HPDE6-E6E7 (cell line): ENCODE measurements at regions not wholly inside any gene's neighbourhood (a gene's known extent, or its start where the extent isn't known, plus 50 kb on each side); places are given as distances from the start of the nearest gene placed in this dataset.

Source experiments
- DNase-seq: peaks from one replicate; pipeline ENCODE4 v3.0.0; 2011; ENCODE audit warnings: missing footprints; ENCODE audit errors: extremely low spot score

DNA sequence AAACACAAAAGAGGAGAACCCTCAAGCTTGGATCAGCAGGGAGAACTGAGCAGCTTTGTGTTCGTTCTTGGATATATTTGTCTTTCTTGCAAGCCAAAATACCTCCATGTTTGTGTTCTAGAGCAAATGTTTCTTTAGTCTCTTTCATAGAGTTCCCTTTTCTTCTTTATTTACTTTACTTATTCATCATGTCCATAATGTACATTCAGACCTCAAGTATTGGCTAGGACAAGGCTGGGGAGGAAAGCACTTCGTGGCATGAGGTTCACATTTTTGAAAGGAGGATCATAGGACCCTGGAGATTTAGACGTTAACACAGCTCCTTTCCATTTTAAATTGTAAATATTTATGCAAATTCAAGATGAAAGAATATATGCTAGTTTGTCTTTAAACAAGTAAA, 590.2 kb upstream of the MEF2C start:
- DNase-seq = no peak

GRCh38 chr5:89471541-89471940, 588.6 kb upstream of the MEF2C start:
- DNase-seq = no peak

DNA sequence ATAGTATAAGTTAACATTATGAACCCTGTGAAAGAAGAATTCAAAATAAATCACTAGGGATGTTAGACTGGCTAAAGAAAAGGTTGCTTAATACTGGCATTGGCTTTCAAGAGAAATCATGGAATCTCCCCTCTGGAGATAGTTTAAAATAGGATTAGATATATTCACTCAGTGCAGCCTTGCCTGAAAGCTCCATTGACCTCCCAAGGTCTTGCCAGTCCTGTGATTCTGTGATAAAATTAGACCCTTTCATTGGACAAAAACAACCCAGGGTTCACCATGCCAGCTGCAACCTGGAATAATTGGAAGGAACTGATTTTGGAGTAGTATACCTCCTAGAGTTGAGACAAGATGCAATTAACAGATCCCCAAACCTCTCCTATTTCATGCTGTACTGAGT, 588.1 kb upstream of the MEF2C start:
- no peak for DNase-seq

GRCh38 chr5:89470658-89471057, 587.7 kb upstream of the MEF2C start:
- DNase-seq = no peak

DNA sequence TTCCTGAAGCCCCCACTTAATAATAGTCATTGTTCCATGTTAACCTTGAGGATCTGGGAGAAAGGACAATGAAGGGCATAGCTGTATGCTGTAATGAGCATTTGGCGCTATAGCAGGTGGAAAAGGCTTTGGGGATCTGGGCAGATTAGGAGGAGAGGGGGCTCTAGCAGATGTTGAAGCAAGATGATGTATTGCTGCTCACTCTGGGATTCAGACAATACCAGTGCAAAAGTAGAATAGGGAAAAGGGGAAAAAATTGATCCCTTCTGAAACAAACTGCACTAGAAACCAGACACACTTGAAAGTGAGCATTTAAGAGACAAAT, 575.3 kb upstream of the MEF2C start:
- no peak for DNase-seq

- peak; percentile 16 for DNase-seq
Measured at GRCh38 chr5:89457411-89458331, 574.7 kb upstream of the MEF2C start.

DNA sequence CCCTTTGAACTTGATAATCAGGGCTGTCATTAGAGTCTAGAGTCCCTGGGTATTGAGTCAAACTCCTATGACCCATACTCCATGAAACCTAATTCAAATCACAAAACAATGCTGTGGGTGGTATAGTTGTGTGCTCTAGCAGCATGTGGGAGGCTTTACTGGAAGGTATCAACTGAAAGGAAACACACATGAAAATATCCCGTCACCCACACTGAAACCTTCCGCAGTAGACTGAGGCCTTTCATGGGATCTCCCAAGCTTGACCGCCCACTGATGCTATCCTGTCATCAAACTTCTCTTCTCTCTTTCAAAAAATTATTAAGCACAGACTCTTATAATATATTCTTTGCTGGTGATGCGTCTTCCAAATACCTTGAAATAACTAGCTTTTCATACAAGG, 569.1 kb upstream of the MEF2C start:
- DNase-seq = no peak

DNA sequence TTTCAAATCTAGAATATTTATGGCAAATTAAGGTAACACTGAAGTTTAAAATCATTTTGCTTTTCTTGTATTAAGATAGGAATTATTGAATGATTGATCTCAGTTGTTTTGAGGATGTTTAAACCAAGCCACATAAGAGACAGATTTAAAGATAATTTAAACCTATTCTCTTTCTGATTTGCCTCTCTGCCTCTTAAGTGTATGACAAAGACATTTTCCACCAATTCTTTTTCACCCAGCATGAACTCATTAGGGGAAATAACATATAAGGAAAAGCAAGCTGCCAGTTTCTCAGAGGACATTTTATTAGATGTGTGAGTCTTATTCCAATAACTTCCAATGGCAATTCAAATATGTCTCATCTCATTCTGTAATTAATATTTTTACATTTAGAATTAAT, 568.3 kb upstream of the MEF2C start:
- DNase-seq = no peak

DNA sequence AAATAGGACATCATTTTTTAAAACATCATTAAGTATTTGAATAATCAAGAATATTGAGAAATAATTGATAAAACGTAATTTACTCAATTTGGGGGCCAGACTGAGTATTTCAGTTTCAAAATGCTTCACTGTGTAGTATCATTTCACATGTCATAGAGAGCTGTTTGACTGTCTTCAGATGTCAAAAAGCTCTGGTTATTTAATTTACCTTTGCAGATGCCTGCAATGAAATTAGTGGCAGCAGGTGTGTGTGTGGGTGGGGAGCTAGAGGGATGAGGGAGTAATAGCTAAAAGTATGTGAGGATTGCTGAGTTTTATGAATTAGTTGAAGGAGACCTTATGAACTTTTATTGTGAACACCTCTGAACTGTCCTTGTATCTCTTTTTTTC, 567.2 kb upstream of the MEF2C start:
- DNase-seq = no peak

- no peak for DNase-seq
Measured at GRCh38 chr5:89449392-89450148, 566.6 kb upstream of the MEF2C start.

DNA sequence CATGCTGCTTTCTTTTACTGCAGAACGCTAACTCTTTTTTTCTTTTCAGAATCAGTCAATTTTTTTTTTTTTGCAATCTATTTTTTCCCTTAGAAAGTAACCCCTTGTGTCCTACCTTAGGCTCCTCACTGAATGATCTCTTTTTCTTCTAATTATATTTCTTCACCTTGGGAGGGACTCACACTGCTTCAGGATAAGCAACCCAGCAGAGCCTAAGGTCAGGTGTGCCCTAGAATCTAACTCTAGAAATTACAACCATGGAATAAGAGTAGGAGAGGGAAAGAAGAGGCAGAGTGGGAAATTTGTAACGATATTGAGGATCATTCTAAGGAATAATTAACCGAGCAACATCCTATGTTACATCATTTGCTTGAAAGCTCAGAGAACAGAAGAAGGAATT, 564.0 kb upstream of the MEF2C start:
- DNase-seq = no peak

DNA sequence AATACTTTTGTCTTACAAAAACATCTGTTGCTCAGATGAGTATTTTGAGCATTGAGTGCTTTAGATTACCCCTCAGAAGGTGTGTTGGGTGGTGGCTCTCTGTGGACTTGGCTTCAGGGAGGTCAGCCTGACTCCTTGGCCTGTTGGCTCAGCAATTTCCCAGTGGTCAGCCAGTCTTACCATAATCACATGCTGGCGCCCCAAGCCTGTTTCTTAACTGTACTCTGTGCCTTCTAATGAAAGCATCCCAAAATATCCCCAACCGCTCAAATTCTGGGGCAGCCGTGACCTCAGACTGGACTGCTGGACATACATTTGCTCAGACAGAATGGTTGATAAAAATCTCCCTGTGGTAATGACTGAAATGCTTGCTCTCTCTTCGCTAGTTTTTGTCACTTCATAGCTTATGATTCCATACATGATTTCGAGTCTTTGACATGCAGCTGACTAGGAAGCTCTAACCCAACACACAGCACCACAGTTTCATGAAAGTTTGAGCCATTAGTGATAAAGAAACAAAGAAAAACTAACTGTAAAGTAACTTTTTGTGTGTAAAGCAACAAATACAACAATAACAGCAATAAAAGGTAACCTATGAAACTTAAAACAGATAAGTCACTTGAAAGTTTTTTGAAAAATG, 562.2 kb upstream of the MEF2C start:
- no peak for DNase-seq

DNA sequence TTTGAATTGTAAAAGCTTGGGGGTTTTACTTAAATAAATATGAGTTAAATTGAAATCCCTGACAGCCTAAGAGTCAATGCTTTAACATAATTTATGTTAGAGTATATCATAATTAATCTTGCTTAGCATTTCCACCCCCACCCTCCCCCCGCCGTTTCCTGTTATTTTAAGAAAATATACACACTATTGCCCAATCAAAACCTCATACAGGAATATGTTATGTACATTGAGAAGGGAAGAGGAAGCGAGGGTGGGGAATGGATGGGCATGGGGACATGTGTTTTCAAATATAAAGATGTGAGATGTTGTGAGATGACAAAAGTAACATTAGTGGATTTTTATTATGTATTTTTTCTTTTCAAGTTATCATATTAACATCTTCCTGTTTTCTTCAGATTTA, 561.1 kb upstream of the MEF2C start:
- no peak for DNase-seq

GRCh38 chr5:89443508-89443907, 560.5 kb upstream of the MEF2C start:
- no peak for DNase-seq

- DNase-seq = no peak
Measured at GRCh38 chr5:89441965-89442364, 559.0 kb upstream of the MEF2C start.

- DNase-seq = no peak
Measured at GRCh38 chr5:89440670-89441069, 557.7 kb upstream of the MEF2C start.

DNA sequence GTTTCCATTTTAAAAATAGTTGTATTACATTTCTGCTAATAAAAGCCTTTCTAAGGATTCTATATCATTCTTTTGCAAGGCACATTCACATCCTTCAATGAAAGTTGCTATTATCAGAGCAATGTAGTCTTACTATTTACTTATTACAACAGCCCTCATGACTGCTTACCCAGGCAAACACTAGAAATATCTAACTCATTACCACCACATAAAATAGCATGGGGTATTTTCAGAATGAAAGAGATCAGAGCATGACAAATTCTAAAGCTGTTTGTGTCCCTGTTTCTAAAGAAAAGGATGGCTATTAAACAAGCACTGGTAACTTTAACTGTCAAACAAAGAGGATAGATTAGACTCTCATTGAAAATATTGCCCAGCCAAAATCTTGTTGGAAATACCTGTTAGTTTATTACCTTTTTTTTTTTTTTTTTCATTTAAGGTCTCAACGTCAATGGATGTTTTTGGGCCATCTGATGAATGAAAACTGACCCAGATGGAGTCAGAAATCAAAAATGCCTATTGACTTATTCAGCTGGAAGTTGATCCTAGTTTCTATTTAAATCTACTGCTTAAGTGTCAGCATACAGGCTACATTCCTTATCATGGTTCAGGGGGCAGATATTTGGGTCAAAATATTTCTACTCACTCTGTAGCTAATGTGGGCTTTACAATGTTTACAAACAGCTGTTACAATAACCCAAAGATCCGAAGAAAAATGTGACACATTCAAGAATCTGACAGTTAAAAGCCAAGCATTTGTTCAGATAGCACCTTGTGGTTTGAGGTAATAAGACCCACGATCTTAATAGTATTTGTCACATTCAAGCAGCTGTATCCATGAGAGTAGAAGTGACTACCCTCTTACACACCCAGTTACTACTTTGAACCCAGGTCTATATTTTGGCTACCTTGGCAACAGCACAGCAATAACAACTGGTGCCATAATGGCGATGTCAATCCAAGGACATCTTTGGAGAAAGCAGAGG, 554.8 kb upstream of the MEF2C start:
- no peak for DNase-seq

DNA sequence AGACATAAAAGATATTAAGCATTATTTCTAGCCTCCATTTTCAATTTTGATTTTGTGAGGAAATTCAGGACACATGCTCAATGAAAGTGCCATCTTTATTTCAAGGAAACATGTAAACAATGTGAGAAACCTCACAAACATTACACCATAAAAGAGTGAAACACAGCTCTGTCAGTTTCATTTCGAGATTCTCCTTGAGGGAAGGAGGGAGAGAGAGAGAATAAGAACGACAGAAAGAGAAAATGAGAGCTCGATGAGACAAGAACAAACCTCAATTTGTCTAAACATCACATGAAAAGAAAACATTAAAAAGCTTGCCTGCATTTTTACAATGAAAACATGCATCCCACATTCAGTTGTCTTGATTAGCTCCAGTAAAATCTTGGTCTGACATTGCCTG, 553.5 kb upstream of the MEF2C start:
- no peak for DNase-seq

DNA sequence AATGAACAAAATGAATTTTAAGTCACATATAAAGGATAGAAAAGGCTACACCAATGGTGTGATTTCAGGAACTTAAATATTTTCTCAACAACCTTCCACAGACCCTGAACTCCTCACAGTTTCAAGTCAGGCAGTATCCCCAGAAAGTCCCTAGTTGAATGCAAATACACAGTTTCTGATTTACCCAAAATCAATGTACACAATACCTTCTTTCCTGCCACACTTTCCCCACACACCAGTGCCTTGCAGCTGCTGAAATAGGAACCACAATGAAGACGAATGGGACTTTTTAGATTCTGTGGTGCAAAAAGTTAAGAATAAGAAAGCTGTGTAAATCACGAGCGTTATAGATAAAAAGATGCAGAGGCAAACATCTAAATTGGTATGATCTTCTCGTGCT, 552.4 kb upstream of the MEF2C start:
- DNase-seq = no peak

DNA sequence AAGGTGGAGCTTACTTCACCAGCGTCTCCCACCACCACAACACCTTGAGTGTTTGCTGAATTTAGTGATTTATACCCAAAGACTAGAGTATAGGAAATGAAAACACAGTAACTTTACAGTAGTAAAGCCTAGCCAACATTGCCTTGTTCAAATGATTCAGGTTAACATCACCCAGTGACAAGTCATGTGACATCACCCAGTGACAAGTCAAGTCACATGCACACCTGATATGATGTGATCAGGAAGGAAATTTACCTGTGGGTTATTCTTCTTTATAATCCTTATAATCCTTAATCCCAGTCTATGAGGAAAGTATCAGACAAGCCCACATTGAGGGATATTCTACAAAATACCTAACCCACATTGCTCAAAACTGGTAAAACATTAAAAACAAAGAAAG, 545.6 kb upstream of the MEF2C start:
- no peak for DNase-seq

DNA sequence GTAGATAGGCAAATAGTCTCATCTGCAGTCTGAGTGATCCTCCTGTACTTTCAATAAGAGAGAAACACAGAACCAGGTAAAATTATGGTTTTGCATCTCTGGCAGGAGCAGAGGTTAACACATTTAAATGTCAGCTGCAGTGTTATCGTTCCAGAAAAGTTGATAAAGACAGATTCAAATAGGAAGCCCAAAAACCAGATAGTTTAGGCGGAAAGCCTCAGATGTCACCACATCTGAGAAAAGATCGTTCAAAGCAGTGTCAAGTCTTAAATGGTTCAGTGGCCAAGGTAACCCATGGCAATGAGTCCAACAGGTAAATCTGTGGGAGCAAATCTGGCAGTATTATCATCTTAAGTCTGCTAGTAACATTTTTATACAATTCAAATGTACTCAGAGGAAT, 542.1 kb upstream of the MEF2C start:
- no peak for DNase-seq

GRCh38 chr5:89421035-89421434, 538.1 kb upstream of the MEF2C start:
- peak; percentile 38 for DNase-seq
